ENCODE measurements at regions not wholly inside any gene's neighbourhood (a gene's known extent, or its start where the extent isn't known, plus 50 kb on each side); places are given as distances from the start of the nearest gene placed in this dataset.

DNA sequence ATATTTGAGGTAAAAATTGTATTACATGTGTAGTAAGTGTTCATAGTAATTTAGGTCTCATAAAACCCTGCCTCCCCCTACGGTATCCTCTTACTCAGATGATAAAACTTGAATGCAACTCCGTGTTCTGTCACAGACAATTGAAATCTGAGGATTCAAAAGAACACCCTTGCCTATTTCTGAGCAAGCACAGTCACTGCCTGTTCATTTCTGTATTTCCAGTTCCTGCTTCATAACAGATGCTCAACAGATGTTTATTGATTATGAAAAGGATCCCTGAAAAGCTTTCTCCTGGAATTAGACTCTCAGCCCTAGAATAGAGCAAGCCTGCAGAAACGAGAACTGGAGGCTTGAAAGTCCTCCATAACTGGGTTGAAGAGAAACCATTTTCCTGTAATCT is 144.1 kb upstream of the SPEF2 start:
- no peak for DNase-seq
- Histone ChIP-seq H3K4me1 (no peaks in the 10 kb centered on the region), H3K27ac (no peak overlapping the region), H3K27me3 (no peaks in the 10 kb centered on the region), H3K36me3 (no peaks in the 10 kb centered on the region), H3K9me3 (no peaks in the 10 kb centered on the region), H3K4me3 (no peak overlapping the region)
- TF ChIP-seq POLR2A (IDR thresholded peaks at IDR 0.05) (no peak), CTCF (IDR thresholded peaks at IDR 0.05) (no peak)

DNA sequence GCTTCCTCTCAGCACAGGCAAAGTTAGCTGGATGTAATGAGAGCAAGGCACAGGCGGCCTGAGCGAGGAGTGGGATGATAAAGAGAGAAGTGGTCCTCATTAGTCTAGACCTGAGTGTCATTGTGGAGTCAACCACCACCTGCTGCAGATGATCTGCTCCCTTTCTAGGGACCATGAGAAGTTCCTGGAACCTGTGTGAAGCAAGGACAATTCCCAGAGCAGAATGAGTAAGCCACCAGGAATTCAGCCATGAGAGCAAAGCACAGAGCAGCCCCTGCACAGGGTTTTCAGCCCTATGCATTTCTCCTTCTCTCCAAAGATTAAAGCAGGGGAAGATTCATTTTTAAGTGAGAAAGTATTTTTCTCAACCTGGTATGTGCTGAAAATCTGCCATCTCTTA is 146.8 kb upstream of the SPEF2 start:
- TF ChIP-seq CTCF (IDR thresholded peaks at IDR 0.05) (no peak), POLR2A (IDR thresholded peaks at IDR 0.05) (no peak)
- H3K27me3 ChIP-seq, result no peaks in the 10 kb centered on the region
- no peak overlapping the region for H3K4me3 ChIP-seq
- no peaks in the 10 kb centered on the region for H3K4me1 ChIP-seq
- no peaks in the 10 kb centered on the region for H3K36me3 ChIP-seq
- DNase-seq, result no peak
- H3K9me3 ChIP-seq, result no peaks in the 10 kb centered on the region
- H3K27ac ChIP-seq, result no peak overlapping the region

GRCh38 chr5:35468811-35469210 is 148.9 kb upstream of the SPEF2 start:
- no peak overlapping the region for H3K4me3 ChIP-seq
- DNase-seq, result no peak
- no peaks in the 10 kb centered on the region for H3K4me1 ChIP-seq
- H3K9me3 ChIP-seq, result no peaks in the 10 kb centered on the region
- TF ChIP-seq POLR2A (IDR thresholded peaks at IDR 0.05), result no peak
- H3K27me3 ChIP-seq, result no peaks in the 10 kb centered on the region
- no peaks in the 10 kb centered on the region for H3K36me3 ChIP-seq
- H3K27ac ChIP-seq, result no peak overlapping the region

DNA sequence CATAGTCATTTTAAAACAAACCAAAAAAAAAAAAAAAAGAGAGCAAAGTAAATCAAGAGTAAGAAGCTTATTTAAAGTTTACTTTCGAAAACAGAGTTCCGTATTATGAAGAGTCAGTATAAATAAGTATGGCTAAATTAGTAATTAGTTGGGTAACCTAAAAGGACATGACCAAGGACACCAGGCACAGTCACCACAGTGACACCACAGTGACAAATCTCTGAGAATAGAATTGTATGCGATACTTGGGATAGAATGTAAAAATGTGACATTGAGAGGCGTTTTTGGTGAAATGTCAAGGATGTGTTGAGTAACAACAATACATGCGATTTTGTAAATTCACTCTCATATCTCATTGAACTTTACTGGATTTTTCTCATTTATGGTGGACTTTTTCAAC is 150.9 kb upstream of the SPEF2 start:
- no peak overlapping the region for H3K4me3 ChIP-seq
- H3K27me3 ChIP-seq, result no peaks in the 10 kb centered on the region
- no peak for DNase-seq
- TF ChIP-seq POLR2A (IDR thresholded peaks at IDR 0.05) (no peak), CTCF (IDR thresholded peaks at IDR 0.05) (no peak)
- no peaks in the 10 kb centered on the region for H3K36me3 ChIP-seq
- H3K9me3 ChIP-seq, result no peaks in the 10 kb centered on the region
- H3K4me1 ChIP-seq, result no peaks in the 10 kb centered on the region
- H3K27ac ChIP-seq, result no peak overlapping the region

GRCh38 chr5:35464757-35465156 is 152.9 kb upstream of the SPEF2 start:
- no peaks in the 10 kb centered on the region for H3K36me3 ChIP-seq
- no peak for TF ChIP-seq POLR2A (IDR thresholded peaks at IDR 0.05)
- TF ChIP-seq CTCF (IDR thresholded peaks at IDR 0.05), result no peak
- DNase-seq, result no peak
- no peaks in the 10 kb centered on the region for H3K9me3 ChIP-seq
- no peaks in the 10 kb centered on the region for H3K27me3 ChIP-seq
- no peaks in the 10 kb centered on the region for H3K4me1 ChIP-seq
- no peak overlapping the region for H3K27ac ChIP-seq
- no peak overlapping the region for H3K4me3 ChIP-seq

DNA sequence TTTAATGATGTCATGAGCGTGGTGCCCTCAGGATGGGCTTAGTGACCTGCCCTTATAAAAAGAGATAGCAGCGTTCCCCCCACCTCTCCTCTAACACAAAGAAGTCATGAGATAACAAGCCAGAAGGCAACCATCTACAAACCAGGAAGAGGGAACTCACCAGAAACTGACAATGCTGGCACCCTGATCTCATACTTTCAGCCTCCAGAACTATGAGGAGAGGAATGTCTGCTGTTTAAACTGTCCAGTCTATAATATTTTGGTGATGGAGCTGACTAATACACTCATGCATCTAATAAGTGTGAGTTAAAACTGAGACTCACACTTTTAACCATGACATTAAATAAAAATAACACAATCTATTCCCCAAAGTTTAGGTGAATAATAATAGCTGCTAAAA is 156.1 kb upstream of the SPEF2 start:
- no peaks in the 10 kb centered on the region for H3K27me3 ChIP-seq
- no peak overlapping the region for H3K4me3 ChIP-seq
- H3K36me3 ChIP-seq, result no peaks in the 10 kb centered on the region
- no peak for DNase-seq
- H3K4me1 ChIP-seq, result no peaks in the 10 kb centered on the region
- no peak for TF ChIP-seq CTCF (IDR thresholded peaks at IDR 0.05)
- no peak for TF ChIP-seq POLR2A (IDR thresholded peaks at IDR 0.05)
- H3K27ac ChIP-seq, result no peak overlapping the region
- no peaks in the 10 kb centered on the region for H3K9me3 ChIP-seq

Measured in Peyer's patch (tissue), 4 donors.